Gastrocnemius medialis (tissue), 4 donors: ENCODE measurements at regions not wholly inside any gene's neighbourhood (a gene's known extent, or its start where the extent isn't known, plus 50 kb on each side); places are given as distances from the start of the nearest gene placed in this dataset.

Source experiments
- ATAC-seq, 2 donors: fragments of 150-250 bp; one replicate each; pipeline ENCODE4 v1.9.1; 2016
- DNase-seq, 2 donors: peaks; one replicate each; pipeline ENCODE4 v3.0.0-alpha.2; 2019
- H3K27ac ChIP-seq, 4 donors: fragments of 200-600 bp; sonication (generic); 1 replicate in 1 of 4; 2 replicates in 3 of 4; pipeline ENCODE4 v1.5.1; 2016 to 2018; ENCODE audit warnings: mild to moderate bottlenecking in 2 of 4, moderate library complexity in 1 of 4
- H3K27me3 ChIP-seq, 3 donors: fragments of 200-600 bp; sonication (generic) in 2 of 3; 1 replicate in 1 of 3; 2 replicates in 2 of 3; pipeline versions ENCODE4 v1.5.1 to v1.6.0; 2016 to 2019; ENCODE audit warnings: mild to moderate bottlenecking in 1 of 3, moderate library complexity in 1 of 3
- H3K36me3 ChIP-seq, 2 donors: fragments of 200-600 bp; sonication (generic) in 1 of 2; one replicate each; pipeline ENCODE4 v1.5.1; 2017 to 2018
- H3K4me1 ChIP-seq, 2 donors: fragments of 200-600 bp; sonication (generic) in 1 of 2; one replicate each; pipeline ENCODE4 v1.5.1; 2016 to 2017; ENCODE audit warnings: mild to moderate bottlenecking in 2 of 2
- H3K4me3 ChIP-seq, 4 donors: fragments of 200-600 bp; sonication (generic) in 3 of 4; 1 replicate in 1 of 4; 2 replicates in 3 of 4; pipeline ENCODE4 v1.5.1; 2016 to 2019; ENCODE audit warnings: mild to moderate bottlenecking in 2 of 4
- H3K9me3 ChIP-seq, 3 donors: fragments of 200-600 bp; sonication (generic) in 2 of 3; 1 replicate in 1 of 3; 2 replicates in 2 of 3; pipeline ENCODE4 v1.5.1; 2016 to 2019
- POLR2A ChIP-seq, 2 donors: fragments of 450-650 bp; IDR thresholded peaks; one replicate each; pipeline ENCODE4 v1.6.1; 2017; ENCODE audit warnings: antibody characterized with exemption in 2 of 2, mild to moderate bottlenecking in 2 of 2, moderate library complexity in 2 of 2
- in situ Hi-C, 4 donors: fragments of 200-750 bp; cut with MboI; loops; one replicate each; pipeline versions ENCODE4 v1.15.0 to v1.8.0; 2017; ENCODE audit warnings: low sequenced_read_pairs in 4 of 4
- intact Hi-C: fragments of 100-400 bp; cut with DNase I; formaldehyde crosslinking; loops from one replicate; pipeline ENCODE4 v1.15.1; 2023; ENCODE audit warnings: low total_unique reads
- TF ChIP-seq, protein P1 (sequence below), 5 experiments: fragments of 450-650 bp in 3 of 5; fragments of 200-600 bp in 2 of 5; sonication (generic) in 2 of 5; IDR thresholded peaks in 4 of 5; conservative IDR thresholded peaks in 1 of 5; 1 replicate in 4 of 5; 2 replicates in 1 of 5; pipeline ENCODE4 v1.5.1; 2016 to 2019; ENCODE audit warnings: antibody characterized with exemption in 5 of 5, mild to moderate bottlenecking in 3 of 5, moderate library complexity in 3 of 5

DNA sequence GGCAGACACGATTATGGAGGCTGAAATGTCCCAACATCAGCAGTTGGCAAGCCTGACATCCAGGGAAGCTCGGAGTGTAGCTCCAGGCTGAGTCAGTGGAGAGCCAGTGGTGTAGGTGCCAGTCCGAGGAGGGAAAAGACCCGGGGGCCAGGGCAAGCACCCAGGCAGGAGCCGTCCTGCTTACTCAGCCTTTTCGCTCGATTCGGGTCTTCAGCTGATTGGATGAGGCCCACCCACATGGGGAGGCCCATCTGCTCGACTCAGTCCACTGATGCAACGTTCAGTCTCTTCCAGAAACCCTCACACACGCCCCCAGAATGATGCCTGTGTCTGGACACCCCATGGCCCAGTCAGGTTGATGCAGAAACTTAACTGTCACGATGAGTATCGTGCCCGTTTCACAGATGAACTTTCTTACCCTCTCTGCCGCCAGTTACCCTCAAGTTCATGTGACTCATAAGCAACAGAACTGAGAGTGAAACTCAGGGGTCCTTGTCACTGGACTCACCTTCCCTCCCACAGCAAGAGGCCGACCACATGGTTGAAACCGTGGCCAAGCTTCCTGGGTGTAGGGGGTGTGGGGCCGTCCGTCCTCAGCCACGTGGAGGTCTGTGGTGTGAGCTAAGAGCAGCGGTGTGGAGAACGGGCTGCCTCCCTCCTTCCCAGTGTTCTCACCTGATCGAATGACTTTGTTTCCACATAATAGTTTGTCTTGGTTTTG is 197.4 kb upstream of the HDAC4 start:
- intact Hi-C loops (no loop called here), in situ Hi-C loops (no loop called here)
- no peak for ATAC-seq
- no peak for TF ChIP-seq POLR2A (IDR thresholded peaks at IDR 0.05)
- TF ChIP-seq, protein P1, sequence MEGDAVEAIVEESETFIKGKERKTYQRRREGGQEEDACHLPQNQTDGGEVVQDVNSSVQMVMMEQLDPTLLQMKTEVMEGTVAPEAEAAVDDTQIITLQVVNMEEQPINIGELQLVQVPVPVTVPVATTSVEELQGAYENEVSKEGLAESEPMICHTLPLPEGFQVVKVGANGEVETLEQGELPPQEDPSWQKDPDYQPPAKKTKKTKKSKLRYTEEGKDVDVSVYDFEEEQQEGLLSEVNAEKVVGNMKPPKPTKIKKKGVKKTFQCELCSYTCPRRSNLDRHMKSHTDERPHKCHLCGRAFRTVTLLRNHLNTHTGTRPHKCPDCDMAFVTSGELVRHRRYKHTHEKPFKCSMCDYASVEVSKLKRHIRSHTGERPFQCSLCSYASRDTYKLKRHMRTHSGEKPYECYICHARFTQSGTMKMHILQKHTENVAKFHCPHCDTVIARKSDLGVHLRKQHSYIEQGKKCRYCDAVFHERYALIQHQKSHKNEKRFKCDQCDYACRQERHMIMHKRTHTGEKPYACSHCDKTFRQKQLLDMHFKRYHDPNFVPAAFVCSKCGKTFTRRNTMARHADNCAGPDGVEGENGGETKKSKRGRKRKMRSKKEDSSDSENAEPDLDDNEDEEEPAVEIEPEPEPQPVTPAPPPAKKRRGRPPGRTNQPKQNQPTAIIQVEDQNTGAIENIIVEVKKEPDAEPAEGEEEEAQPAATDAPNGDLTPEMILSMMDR (IDR thresholded peaks at IDR 0.05 in 4 of 5, conservative IDR thresholded peaks at IDR 0.05 in 1 of 5): no peak
- no peaks in the 10 kb centered on the region for H3K27me3 ChIP-seq
- H3K36me3 ChIP-seq: no peaks in the 10 kb centered on the region
- H3K4me3 ChIP-seq: no peak overlapping the region
- no peak overlapping the region for H3K27ac ChIP-seq
- DNase-seq: no peak
- H3K9me3 ChIP-seq: no peaks in the 10 kb centered on the region
- no peaks in the 10 kb centered on the region for H3K4me1 ChIP-seq

GRCh38 chr2:239597216-239597615 is 196.4 kb upstream of the HDAC4 start:
- DNase-seq (no peak), ATAC-seq (no peak)
- intact Hi-C loops (no loop called here), in situ Hi-C loops (no loop called here)
- Histone ChIP-seq H3K36me3 (no peaks in the 10 kb centered on the region), H3K4me3 (no peak overlapping the region), H3K4me1 (no peaks in the 10 kb centered on the region), H3K27ac (no peak overlapping the region), H3K9me3 (no peaks in the 10 kb centered on the region), H3K27me3 (no peaks in the 10 kb centered on the region)
- no peak for TF ChIP-seq POLR2A (IDR thresholded peaks at IDR 0.05)
- TF ChIP-seq, protein P1 (IDR thresholded peaks at IDR 0.05 in 4 of 5, conservative IDR thresholded peaks at IDR 0.05 in 1 of 5): no peak

DNA sequence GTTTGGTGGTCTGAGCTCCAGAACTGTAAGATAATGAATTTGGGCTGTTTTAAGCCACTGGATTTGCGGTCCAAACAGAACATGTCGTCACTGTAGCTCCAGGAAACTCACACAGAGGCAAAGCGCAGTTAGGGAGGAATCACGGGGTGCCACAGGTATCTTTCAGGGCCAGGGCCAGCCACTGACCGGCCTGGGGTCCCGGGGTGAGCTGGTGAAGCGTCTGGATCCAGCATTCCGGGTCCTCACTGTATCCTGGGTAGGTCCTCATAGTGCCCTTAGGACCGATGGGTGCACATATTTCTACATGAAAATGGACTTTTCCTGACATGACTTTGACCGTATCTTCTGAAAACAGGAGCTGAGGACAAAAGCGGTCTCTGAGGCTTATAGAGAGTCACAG is 196.0 kb upstream of the HDAC4 start:
- intact Hi-C loops: no loop called here
- DNase-seq (no peak), ATAC-seq (no peak)
- no peak overlapping the region for H3K4me3 ChIP-seq
- TF ChIP-seq, protein P1 (IDR thresholded peaks at IDR 0.05 in 4 of 5, conservative IDR thresholded peaks at IDR 0.05 in 1 of 5): no peak
- TF ChIP-seq POLR2A (IDR thresholded peaks at IDR 0.05): no peak
- no peak overlapping the region for H3K27ac ChIP-seq
- no peaks in the 10 kb centered on the region for H3K27me3 ChIP-seq
- no peaks in the 10 kb centered on the region for H3K4me1 ChIP-seq
- in situ Hi-C loops: no loop called here
- no peaks in the 10 kb centered on the region for H3K9me3 ChIP-seq
- H3K36me3 ChIP-seq: no peaks in the 10 kb centered on the region

DNA sequence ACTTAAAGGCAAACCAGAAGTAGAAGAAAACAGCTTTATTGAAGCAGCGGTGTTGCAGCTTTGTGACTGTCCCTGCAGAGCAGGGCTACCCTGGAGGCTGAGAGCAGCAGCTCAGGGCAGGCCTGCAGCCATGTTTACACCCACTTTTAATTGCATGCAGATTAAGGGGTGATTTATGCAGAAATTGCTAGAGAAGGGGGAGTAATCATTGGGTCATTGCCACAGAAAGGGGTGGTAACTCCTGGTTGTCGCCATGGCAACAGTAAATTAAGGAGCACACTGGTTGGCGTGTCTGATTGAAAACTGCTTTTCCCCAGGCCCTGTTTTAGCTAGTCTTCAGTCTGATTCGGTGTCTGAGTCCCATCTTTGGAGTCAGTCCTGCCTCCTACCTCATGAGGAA is 195.4 kb upstream of the HDAC4 start:
- DNase-seq: no peak
- no peak for ATAC-seq
- H3K9me3 ChIP-seq: no peaks in the 10 kb centered on the region
- H3K4me1 ChIP-seq: no peaks in the 10 kb centered on the region
- no peak overlapping the region for H3K27ac ChIP-seq
- H3K27me3 ChIP-seq: no peaks in the 10 kb centered on the region
- intact Hi-C loops: no loop called here
- TF ChIP-seq POLR2A (IDR thresholded peaks at IDR 0.05): no peak
- TF ChIP-seq, protein P1 (IDR thresholded peaks at IDR 0.05 in 4 of 5, conservative IDR thresholded peaks at IDR 0.05 in 1 of 5): no peak
- H3K36me3 ChIP-seq: no peaks in the 10 kb centered on the region
- no peak overlapping the region for H3K4me3 ChIP-seq
- in situ Hi-C loops: no loop called here

DNA sequence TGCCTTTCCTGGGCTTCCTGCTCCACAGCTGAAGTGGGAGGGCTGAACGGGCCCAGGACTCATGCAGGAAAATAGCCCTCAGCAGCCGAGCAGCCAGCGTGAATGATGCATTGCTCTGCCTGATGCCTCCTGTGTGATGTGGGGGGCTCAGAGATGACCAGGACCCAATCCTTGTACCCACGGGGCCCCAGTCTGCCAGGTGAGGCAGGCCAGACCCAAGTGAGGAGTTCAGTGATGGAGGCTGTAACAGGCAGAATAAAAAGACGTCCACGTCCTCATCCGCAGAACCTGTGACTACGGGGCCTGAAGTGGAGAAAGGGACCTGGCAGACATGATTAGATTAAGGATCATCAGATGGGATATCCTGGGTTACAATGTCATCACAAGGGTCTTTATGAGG is 194.9 kb upstream of the HDAC4 start:
- TF ChIP-seq, protein P1 (IDR thresholded peaks at IDR 0.05 in 4 of 5, conservative IDR thresholded peaks at IDR 0.05 in 1 of 5): no peak
- Histone ChIP-seq H3K4me1 (no peaks in the 10 kb centered on the region), H3K27me3 (no peaks in the 10 kb centered on the region), H3K27ac (no peak overlapping the region), H3K36me3 (no peaks in the 10 kb centered on the region), H3K4me3 (no peak overlapping the region), H3K9me3 (no peaks in the 10 kb centered on the region)
- DNase-seq (no peak), ATAC-seq (no peak)
- intact Hi-C loops (no loop called here), in situ Hi-C loops (no loop called here)
